Colonic mucosa (tissue), 4 donors: ENCODE measurements at regions not wholly inside any gene's neighbourhood (a gene's known extent, or its start where the extent isn't known, plus 50 kb on each side); places are given as distances from the start of the nearest gene placed in this dataset.
"Not testable (repeated sequence)": the region's sequence is repeated elsewhere in the genome, so short reads cannot be mapped to it uniquely, and the experiment has no call there.

ENCODE experiments used
- DNase-seq: peaks from one replicate; pipeline ENCODE4 v3.0.0-alpha.2; 2020
- H3K27ac ChIP-seq: fragments of 200-600 bp; one replicate; pipeline ENCODE4 v1.8.0; 2021
- H3K27me3 ChIP-seq: fragments of 200-600 bp; one replicate; pipeline ENCODE4 v1.8.0; 2021
- H3K36me3 ChIP-seq: fragments of 200-600 bp; one replicate; pipeline ENCODE4 v1.8.0; 2021
- H3K4me1 ChIP-seq: fragments of 200-600 bp; one replicate; pipeline ENCODE4 v1.8.0; 2021; ENCODE audit warnings: mild to moderate bottlenecking
- H3K4me3 ChIP-seq: fragments of 200-600 bp; one replicate; pipeline ENCODE4 v1.8.0; 2021
- H3K9ac ChIP-seq, 2 donors: one replicate each; pipeline ENCODE4 v1.7.0; 2013; ENCODE audit warnings: control low read depth in 2 of 2, low read depth in 2 of 2, low read length in 2 of 2
- H3K9me3 ChIP-seq: fragments of 200-600 bp; one replicate; pipeline ENCODE4 v1.8.0; 2021
- intact Hi-C: fragments of 100-400 bp; cut with DNase I; formaldehyde crosslinking; loops from one replicate; pipeline ENCODE4 v1.14.1; 2022
- TF ChIP-seq, protein P1 (sequence below): fragments of 200-600 bp; IDR thresholded peaks from one replicate; pipeline ENCODE4 v1.8.0; 2022; ENCODE audit warnings: antibody characterized with exemption, mild to moderate bottlenecking
- donor health status: healthy.
- donor health status: DM: no; HTN: no; CAD: no.
- donor health status: DM: no; HTN: no; CAD: no.

DNA sequence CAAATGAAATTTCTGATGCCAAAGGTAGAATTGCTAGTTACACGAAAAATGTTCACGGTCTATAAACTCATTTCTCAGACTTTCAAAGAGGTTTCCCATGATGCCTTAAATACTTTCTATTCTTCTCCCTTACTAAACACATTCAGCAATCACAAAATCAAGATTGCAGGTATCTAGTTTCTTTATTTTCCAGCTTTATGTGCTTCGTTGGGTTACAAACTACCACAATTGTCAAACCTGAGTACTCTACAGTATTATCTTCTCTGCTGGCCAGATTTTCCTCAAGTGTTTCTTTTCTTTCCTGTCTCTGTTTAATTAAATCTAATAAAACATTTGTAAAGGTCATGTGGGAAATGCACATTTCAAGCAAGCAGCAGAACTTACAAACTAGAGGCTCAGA lies 201.8 kb upstream of the ZNF385D start:
- Histone ChIP-seq H3K36me3 (no peaks in the 10 kb centered on the region), H3K9ac (no peak overlapping the region), H3K9me3 (no peaks in the 10 kb centered on the region), H3K4me3 (no peak overlapping the region), H3K4me1 (no peaks in the 10 kb centered on the region), H3K27ac (no peak overlapping the region), H3K27me3 (no peaks in the 10 kb centered on the region)
- DNase-seq: no peak
- TF ChIP-seq, protein P1, sequence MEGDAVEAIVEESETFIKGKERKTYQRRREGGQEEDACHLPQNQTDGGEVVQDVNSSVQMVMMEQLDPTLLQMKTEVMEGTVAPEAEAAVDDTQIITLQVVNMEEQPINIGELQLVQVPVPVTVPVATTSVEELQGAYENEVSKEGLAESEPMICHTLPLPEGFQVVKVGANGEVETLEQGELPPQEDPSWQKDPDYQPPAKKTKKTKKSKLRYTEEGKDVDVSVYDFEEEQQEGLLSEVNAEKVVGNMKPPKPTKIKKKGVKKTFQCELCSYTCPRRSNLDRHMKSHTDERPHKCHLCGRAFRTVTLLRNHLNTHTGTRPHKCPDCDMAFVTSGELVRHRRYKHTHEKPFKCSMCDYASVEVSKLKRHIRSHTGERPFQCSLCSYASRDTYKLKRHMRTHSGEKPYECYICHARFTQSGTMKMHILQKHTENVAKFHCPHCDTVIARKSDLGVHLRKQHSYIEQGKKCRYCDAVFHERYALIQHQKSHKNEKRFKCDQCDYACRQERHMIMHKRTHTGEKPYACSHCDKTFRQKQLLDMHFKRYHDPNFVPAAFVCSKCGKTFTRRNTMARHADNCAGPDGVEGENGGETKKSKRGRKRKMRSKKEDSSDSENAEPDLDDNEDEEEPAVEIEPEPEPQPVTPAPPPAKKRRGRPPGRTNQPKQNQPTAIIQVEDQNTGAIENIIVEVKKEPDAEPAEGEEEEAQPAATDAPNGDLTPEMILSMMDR: no peak
- intact Hi-C loops: no loop called here

DNA sequence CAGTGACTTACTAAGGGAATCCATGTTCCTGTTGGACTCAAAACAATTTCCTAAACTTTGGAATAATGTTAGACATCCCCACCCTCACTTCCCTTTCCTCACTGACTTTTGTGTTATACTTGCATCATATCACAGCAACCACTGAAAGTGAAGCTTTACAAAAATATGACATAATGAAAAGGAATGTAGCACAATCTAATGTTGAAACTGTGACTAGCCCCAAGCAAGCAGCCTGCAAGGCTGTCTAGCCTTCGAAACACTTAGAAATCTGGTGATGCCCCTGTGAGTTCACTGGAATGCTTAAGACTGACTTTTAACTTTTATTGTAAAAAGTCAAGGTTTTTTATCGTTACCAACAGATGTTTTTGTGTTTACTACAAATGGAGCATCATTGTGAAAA lies 203.7 kb upstream of the ZNF385D start:
- no peaks in the 10 kb centered on the region for H3K36me3 ChIP-seq
- no peak overlapping the region for H3K4me3 ChIP-seq
- no peaks in the 10 kb centered on the region for H3K9me3 ChIP-seq
- DNase-seq: no peak
- intact Hi-C loops: no loop called here
- H3K27me3 ChIP-seq: no peaks in the 10 kb centered on the region
- no peak overlapping the region for H3K9ac ChIP-seq
- H3K4me1 ChIP-seq: no peaks in the 10 kb centered on the region
- no peak overlapping the region for H3K27ac ChIP-seq
- TF ChIP-seq, protein P1: no peak

DNA sequence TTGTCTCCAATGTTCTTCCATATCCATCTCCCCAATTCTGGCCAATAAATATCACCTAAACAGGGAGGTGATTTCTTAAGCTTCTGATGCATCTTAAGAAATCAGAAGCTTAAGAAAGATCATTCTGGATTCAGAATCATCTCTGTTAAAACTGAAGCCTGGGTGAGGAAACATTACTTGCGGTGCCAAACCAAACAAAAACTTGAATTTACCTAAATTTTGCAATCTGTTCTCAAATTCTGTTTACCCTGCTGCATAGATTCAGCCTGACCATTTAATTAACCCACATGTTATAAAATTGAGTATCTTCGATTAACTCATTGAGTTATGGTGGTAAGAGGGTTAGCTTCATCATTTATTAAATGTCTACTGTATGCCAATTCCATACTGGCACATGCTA lies 204.4 kb upstream of the ZNF385D start:
- no peaks in the 10 kb centered on the region for H3K4me1 ChIP-seq
- intact Hi-C loops: no loop called here
- no peak overlapping the region for H3K27ac ChIP-seq
- no peak overlapping the region for H3K9ac ChIP-seq
- TF ChIP-seq, protein P1: no peak
- H3K9me3 ChIP-seq: no peaks in the 10 kb centered on the region
- H3K36me3 ChIP-seq: no peaks in the 10 kb centered on the region
- DNase-seq: no peak
- no peaks in the 10 kb centered on the region for H3K27me3 ChIP-seq
- H3K4me3 ChIP-seq: no peak overlapping the region

DNA sequence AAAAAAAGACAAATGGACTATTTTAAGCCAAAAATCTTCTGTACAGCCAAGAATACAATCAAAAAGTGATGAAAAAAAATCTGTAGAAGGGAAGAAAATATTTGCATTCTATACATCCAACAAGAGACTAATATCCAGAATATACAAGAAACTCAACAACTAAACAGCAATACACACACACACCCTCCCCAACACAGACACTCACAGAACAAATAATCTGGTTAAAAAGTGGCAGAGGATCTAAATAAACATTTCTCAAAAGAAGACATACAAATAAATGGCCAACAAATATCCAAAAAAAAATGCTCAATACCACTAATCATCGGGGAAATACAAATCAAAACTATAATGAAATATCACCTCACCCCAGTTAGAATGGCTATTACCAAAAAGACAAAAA lies 209.0 kb upstream of the ZNF385D start:
- no peaks in the 10 kb centered on the region for H3K9me3 ChIP-seq
- no peaks in the 10 kb centered on the region for H3K4me1 ChIP-seq
- no peak overlapping the region for H3K9ac ChIP-seq
- no peak overlapping the region for H3K27ac ChIP-seq
- intact Hi-C loops: no loop called here
- no peaks in the 10 kb centered on the region for H3K36me3 ChIP-seq
- no peak overlapping the region for H3K4me3 ChIP-seq
- DNase-seq: no peak
- no peaks in the 10 kb centered on the region for H3K27me3 ChIP-seq
- TF ChIP-seq, protein P1: no peak

DNA sequence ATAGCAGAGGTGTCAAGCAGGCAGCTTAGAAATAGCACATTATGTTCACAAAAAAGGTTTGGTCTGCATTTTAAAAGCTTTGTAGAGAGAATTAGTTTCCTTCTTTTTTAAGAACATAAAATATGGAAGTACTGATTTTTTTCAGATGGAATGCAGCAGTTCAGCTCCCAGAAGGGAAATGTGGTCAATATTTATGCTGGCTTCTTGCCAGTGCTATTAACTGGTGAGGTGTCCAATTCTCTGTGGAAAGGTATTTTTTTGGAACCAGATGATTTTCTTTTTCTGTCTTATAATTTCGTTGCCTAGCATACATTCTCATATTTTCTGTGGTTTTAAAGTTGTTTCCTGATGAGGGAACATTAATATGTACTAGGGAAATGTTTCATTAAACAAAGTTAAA lies 211.4 kb upstream of the ZNF385D start:
- intact Hi-C loops: no loop called here
- Histone ChIP-seq H3K4me1 (no peaks in the 10 kb centered on the region), H3K9me3 (no peaks in the 10 kb centered on the region), H3K27ac (no peak overlapping the region), H3K9ac (no peak overlapping the region), H3K27me3 (no peaks in the 10 kb centered on the region), H3K36me3 (no peaks in the 10 kb centered on the region), H3K4me3 (no peak overlapping the region)
- no peak for DNase-seq
- TF ChIP-seq, protein P1: no peak

DNA sequence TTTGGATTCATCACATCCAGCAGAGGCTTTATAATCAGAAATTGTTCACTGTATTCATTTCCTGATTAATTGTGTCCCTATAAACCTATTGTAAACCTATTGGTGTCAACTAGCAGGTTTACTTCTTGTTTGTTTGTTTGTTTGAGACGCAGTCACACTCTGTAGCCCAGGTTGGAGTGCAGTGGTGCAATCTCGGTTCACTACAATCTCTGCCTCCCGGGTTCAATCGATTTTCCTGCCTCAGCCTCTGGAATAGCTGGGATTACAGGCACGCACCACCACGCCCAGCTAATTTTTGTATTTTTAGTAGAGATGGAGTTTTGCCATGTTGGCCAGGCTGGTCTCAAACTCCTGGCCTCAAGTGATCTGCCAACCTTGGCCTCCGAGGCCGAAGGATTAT lies 215.4 kb upstream of the ZNF385D start:
- H3K27me3 ChIP-seq, DNase-seq, H3K4me1 ChIP-seq, H3K9ac ChIP-seq, H3K9me3 ChIP-seq, H3K27ac ChIP-seq, intact Hi-C loops, H3K4me3 ChIP-seq, H3K36me3 ChIP-seq: not testable (repeated sequence)
